Fibroblast of peridontal ligament (primary cell): ENCODE measurements at regions not wholly inside any gene's neighbourhood (a gene's known extent, or its start where the extent isn't known, plus 50 kb on each side); places are given as distances from the start of the nearest gene placed in this dataset.

Source experiments
- DNase-seq: peaks from one replicate; pipeline ENCODE4 v3.0.0-alpha.2; 2010; ENCODE audit errors: extremely low read depth

- no peak for DNase-seq
Observed at GRCh38 chr15:37576952-37577351, 357.5 kb upstream of the TMCO5A start.

- no peak for DNase-seq
Observed at GRCh38 chr15:37581866-37582532, 352.4 kb upstream of the TMCO5A start.

GRCh38 chr15:37582852-37583251, 351.6 kb upstream of the TMCO5A start:
- no peak for DNase-seq

DNA sequence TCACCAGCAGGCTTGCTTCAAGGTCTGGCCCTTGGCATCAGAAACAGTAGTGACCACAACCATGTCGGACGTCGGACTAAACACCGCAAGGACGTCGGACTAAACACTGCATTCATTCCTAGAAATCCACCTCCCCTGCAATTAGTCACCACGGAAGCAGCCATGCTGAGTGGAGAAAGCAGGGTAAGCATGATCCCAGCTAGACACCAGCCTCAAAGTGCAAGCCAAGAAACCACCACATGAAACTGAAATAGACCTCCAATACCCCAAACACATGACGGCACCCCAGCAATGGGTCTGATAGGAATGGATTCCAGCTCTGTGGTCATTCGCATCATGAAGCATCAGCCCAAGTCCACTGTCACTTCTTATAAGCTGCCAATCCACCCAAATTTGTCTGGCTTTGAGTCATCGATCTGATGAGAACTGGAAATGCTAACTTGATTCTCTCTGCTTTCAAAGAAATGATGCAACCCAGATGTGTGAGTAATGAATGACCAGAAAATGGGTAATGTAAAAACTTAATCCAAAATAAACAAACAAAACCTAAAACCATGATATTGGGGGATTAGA, 348.3 kb upstream of the TMCO5A start:
- DNase-seq = peak; percentile 3

DNA sequence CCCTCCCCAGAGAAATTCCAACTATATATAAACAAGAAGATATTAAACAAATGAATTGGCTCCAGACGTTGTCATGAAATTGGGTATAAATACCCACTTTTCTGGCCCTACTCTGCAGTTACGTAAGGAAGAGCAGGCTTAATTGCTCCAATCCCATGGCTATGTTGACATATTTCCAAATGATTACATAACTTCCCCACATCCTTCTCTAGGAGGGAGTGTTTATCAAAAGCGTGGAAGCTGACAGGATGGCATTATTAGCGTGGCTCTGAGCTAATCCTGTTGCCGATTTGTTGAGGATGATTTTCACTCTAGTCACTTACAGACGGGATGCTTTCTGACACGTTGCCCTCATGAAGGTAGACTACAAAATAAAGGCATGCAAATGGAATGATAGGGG, 347.5 kb upstream of the TMCO5A start:
- DNase-seq = peak; percentile 1

DNA sequence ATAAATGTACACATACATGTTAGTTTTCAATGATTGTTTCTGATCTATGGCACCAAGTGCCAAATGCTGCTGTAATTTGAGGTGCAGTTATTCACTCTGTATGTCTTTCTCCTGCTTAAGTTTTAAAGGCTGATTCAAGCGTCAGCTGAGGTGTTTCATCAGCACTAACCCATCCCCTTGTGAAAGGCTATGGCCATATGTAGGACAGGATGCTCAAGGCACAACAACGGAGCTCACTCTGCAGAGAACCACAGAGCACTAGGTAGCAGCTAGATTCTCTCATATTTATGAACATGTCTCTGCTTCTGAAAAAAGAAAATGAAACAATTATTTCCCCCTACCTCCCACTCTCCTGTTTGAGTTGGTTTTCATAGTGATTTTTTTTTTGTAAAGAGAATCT, 340.0 kb upstream of the TMCO5A start:
- DNase-seq = no peak

DNA sequence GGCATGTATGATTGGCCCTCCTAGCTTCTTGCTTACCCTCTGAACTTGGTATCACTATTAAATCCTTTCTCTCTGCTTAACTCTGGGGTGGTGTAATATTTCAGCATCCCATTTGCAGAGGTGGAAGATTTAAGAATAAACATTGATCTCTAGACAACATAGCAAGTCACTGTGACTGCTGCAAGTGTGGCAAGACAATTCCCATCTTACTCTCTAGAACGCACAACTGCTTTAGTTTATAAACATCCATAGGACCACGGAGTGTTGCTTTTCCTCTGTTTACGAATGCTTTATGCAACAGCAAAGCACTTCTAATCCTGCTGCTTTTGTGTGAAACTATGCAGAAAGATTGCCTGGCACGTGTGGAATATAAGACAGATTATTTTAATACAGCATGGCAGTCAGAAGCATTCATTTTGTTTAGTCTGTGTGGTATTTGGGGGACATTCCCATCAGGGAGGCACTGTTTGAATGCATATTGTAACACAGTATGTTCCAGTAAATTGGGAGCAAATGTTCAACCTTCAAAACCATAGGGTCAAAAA, 338.9 kb upstream of the TMCO5A start:
- DNase-seq = no peak

DNA sequence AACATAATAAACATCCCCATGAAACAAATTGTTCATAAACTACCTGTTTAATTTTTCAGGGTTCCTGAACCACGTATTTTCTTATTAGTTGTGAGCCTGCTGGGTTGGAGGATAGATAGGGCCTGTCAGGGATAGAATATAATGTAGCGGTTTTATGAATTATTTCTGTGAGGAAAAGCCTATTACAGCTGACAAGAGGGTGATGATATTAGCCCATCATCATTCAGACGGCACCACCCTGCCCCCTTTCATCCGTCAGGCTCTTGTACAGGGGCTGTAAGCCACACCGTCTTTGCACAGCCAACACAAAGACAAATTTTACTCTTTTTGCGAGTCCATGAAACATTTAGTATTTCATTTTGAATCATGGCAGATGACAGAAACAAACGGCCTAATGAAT, 335.3 kb upstream of the TMCO5A start:
- no peak for DNase-seq

DNA sequence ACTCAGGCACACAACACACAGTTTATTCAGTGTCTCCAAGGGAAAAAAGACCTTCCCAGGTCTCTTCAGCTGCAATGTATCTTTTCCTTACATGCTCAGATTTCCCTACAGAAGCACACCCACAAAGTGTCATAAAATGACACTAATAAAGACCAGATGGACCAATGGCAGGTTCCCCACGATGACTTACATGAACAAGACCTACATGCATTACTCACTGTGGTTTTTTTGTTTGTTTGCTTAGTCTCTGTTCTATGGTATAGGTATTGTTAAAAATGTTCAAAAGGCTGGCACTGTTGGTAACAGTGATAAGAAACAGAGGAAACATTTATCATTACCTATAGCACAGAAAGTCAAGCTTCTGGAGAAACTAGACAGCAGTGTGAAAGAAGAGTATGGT, 318.2 kb upstream of the TMCO5A start:
- no peak for DNase-seq

GRCh38 chr15:37618353-37618752, 316.1 kb upstream of the TMCO5A start:
- DNase-seq = no peak

- no peak for DNase-seq
Observed at GRCh38 chr15:37619358-37620042, 314.9 kb upstream of the TMCO5A start.

GRCh38 chr15:37625576-37625975, 308.9 kb upstream of the TMCO5A start:
- no peak for DNase-seq

DNA sequence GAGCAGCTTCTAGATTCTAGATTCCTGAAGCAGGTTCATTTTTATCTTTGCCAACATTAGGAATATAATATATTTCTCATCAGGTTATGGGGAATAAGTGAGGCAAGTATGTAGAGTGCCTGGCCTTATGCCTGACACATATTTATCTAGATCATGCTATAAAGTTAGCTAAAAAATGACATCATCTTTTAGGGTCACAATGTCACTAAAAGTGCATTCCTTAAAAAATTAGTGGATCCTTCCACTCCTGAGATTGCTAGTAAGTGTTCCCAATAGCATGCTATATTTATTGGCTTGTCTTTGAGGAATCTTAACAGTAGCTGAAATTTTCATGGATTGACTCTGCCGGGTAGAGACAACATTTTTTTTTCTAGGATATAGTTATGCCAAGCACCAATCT, 305.9 kb upstream of the TMCO5A start:
- no peak for DNase-seq

- DNase-seq = no peak
Observed at GRCh38 chr15:37636736-37637135, 297.7 kb upstream of the TMCO5A start.

- DNase-seq = no peak
Observed at GRCh38 chr15:37638116-37638515, 296.3 kb upstream of the TMCO5A start.

DNA sequence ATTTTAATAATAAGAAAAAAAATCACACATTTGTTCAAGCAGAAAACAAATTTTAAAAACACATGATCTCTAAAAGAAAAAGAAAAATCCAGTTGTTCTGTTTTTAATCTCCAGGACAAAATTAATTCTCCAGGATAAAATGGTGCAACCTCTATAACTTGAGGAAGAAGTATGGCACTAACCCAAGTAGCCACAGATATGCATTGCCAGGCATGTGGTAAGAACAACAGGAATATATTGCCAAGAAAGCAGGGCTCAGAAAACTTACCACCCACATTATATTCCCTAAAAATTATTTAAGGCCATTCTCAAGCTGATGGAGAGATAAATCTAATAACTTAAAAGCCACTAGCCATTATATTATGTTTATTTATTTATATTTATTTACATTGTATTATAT, 295.7 kb upstream of the TMCO5A start:
- no peak for DNase-seq

GRCh38 chr15:37652646-37653417, 281.6 kb upstream of the TMCO5A start:
- no peak for DNase-seq

DNA sequence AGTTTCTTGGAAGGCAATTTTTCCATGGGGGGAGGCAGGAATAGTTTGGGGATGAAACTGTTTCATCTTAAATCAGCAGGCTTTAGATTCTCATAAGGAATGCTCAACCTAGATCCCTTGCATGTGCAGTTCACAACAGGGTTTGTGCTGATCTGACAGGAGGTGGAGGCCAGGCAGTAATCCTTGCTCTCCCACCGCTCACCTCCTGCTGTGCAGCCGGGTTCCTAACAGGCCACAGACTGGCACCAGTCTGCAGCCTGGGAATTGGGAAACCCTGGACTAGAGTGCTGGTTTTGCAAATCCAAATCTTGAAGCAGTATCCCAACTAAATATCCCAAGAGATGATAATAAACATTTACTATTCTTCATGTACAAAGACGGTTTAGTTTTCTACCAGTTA, 256.3 kb upstream of the TMCO5A start:
- DNase-seq = no peak

DNA sequence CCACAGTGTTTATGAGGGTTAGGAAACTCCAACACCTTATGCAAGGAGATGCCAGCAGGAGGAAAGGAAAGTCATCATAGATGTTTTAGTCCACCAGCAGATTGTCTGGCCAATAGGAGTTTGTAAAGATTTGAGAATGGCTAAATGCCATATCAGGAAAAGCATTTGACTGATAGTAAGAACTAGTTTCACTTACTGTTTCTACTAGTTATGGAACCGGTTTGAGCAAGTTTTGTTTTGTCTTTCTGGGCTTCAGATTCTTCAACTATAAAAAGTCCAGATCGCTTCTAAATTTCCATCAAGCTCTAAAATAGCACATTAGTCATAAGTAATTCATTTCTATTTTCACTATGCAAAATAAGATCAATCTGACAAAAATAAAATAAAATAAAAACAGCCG, 254.8 kb upstream of the TMCO5A start:
- no peak for DNase-seq

DNA sequence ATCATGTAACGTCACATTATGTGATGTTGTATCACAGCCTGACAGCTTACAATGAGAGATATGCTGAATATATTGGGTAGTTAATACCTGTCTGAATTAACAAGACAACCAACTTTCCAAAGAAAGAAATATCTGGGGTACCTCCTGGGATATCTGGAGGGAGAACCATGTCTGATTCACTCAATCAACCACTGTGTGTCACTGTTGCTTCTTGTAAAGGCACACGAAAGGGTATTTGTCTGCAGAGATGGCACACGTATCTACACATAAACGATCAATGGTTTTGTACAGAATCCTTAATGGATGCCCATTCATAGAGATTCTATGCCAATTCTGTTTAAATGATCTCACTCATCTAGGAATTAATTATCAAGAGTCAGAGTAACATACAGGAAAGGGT, 252.1 kb upstream of the TMCO5A start:
- DNase-seq = peak; percentile 17

DNA sequence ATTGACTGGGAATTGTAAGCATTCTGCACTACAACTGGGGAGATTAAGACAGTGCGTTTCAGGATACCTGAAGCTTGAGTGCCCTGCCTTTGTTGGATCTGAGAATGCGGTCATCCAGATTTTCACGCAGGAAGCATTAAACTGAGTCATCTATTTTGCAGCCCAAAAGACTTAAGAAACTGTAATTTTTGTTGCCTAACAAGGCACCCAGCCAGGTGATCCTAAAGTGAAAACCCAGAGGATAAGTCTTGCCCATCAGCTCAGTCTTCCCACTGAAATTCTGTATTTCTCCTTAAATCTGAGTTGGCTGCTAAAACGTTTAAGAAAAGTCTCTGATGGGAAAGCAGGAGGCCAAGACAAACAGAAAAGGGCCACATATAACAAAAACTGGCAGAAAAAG, 242.5 kb upstream of the TMCO5A start:
- DNase-seq = no peak

DNA sequence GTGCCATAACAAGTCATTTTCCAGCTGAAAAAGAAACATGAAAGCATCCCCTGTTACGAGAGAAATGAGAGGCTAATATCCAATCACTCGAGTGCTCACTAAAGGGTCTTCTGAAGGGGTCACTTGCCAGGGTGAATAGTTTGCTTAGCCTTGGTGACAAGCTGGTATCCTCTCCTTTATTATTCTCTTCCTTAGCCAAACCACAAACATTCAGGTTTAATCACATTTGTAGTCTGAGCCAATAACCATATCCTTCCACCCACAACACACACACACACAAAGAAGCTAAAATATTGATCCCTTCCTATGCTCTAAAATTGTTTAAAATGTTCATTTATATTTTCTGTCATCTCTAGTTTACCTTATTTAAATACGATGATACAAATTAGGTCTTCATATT, 240.5 kb upstream of the TMCO5A start:
- DNase-seq = no peak
